Activated gamma-delta T cell treated with Interleukin-2 at 50 U/mL for 16 hours (primary cell): ENCODE measurements at regions not wholly inside any gene's neighbourhood (a gene's known extent, or its start where the extent isn't known, plus 50 kb on each side); places are given as distances from the start of the nearest gene placed in this dataset.
A peak's percentile ranks its signal among the peaks of the same experiment; 100 is the strongest.
"Not testable (repeated sequence)": the region's sequence is repeated elsewhere in the genome, so short reads cannot be mapped to it uniquely, and the experiment has no call there.

Experiments
- DNase-seq: peaks from one replicate; pipeline ENCODE4 v3.0.0-alpha.2; 2020

- DNase-seq = no peak
Observed at GRCh38 chr2:176427549-176427948, 158.3 kb downstream of the MTX2 start.

- not testable (repeated sequence) for DNase-seq
Observed at GRCh38 chr2:176428944-176429469, 159.8 kb downstream of the MTX2 start.

GRCh38 chr2:176432434-176432833 is 163.2 kb downstream of the MTX2 start:
- DNase-seq = no peak

- DNase-seq = no peak
Observed at GRCh38 chr2:176435729-176436128, 166.5 kb downstream of the MTX2 start.

- DNase-seq = no peak
Observed at GRCh38 chr2:176443946-176444345, 174.7 kb downstream of the MTX2 start.

GRCh38 chr2:176445956-176446355 is 176.7 kb downstream of the MTX2 start:
- DNase-seq = no peak

GRCh38 chr2:176446718-176447414 is 177.6 kb downstream of the MTX2 start:
- no peak for DNase-seq

GRCh38 chr2:176447616-176448015 is 178.4 kb downstream of the MTX2 start:
- DNase-seq = no peak

- no peak for DNase-seq
Observed at GRCh38 chr2:176449852-176450251, 180.6 kb downstream of the MTX2 start.

GRCh38 chr2:176453784-176454183 is 184.5 kb downstream of the MTX2 start:
- DNase-seq = no peak

- DNase-seq = peak; percentile 82
Observed at GRCh38 chr2:176454893-176455815, 185.9 kb downstream of the MTX2 start.

- no peak for DNase-seq
Observed at GRCh38 chr2:176455816-176456291, 186.6 kb downstream of the MTX2 start.

GRCh38 chr2:176457481-176457880 is 188.2 kb downstream of the MTX2 start:
- DNase-seq = no peak

GRCh38 chr2:176461098-176461808 is 192.0 kb downstream of the MTX2 start:
- no peak for DNase-seq

- no peak for DNase-seq
Observed at GRCh38 chr2:176461809-176462670, 192.8 kb downstream of the MTX2 start.

GRCh38 chr2:176463546-176463945 is 194.3 kb downstream of the MTX2 start:
- DNase-seq = no peak

- DNase-seq = no peak
Observed at GRCh38 chr2:176464886-176465564, 195.8 kb downstream of the MTX2 start.

- DNase-seq = no peak
Observed at GRCh38 chr2:176466918-176467452, 197.7 kb downstream of the MTX2 start.

- no peak for DNase-seq
Observed at GRCh38 chr2:176467595-176467994, 198.4 kb downstream of the MTX2 start.

- DNase-seq = no peak
Observed at GRCh38 chr2:176468457-176469113, 199.3 kb downstream of the MTX2 start.

- no peak for DNase-seq
Observed at GRCh38 chr2:176470713-176471112, 201.5 kb downstream of the MTX2 start.
